ENCODE measurements at regions not wholly inside any gene's neighbourhood (a gene's known extent, or its start where the extent isn't known, plus 50 kb on each side); places are given as distances from the start of the nearest gene placed in this dataset.

DNA sequence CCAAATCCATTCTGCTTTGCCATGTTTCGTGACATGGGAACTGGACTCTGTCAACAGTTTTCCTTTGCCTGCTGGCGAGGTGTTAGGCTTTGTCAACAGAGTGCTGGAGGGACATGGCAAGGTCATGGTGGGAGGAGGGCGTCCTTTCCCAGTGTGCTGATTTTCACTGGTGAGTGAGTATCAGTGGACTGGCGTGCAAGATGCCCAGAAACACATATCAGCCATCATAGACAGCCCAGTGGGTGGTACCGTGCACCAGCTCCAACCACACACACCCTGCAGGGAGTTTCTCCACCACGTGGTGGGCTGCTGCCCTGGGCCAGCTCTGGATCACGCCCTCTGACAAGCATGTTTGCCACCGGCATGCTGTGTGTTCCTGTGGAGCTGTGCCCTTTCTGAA, 50.0 kb upstream of the ABL1 start:
- no peak for DNase-seq (ENCODE audit: low read depth)
- no peak for FAIRE-seq
- no peak overlapping the region for H3K4me3 ChIP-seq (ENCODE audit: low read depth, low read length)
- no peaks in the 10 kb centered on the region for H3K27me3 ChIP-seq (ENCODE audit: control insufficient read depth, insufficient read depth, low read length)
- H3K36me3 ChIP-seq (ENCODE audit: control insufficient read depth, insufficient read depth, low read length), result no peaks in the 10 kb centered on the region
- TF ChIP-seq, protein P1, sequence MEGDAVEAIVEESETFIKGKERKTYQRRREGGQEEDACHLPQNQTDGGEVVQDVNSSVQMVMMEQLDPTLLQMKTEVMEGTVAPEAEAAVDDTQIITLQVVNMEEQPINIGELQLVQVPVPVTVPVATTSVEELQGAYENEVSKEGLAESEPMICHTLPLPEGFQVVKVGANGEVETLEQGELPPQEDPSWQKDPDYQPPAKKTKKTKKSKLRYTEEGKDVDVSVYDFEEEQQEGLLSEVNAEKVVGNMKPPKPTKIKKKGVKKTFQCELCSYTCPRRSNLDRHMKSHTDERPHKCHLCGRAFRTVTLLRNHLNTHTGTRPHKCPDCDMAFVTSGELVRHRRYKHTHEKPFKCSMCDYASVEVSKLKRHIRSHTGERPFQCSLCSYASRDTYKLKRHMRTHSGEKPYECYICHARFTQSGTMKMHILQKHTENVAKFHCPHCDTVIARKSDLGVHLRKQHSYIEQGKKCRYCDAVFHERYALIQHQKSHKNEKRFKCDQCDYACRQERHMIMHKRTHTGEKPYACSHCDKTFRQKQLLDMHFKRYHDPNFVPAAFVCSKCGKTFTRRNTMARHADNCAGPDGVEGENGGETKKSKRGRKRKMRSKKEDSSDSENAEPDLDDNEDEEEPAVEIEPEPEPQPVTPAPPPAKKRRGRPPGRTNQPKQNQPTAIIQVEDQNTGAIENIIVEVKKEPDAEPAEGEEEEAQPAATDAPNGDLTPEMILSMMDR (IDR thresholded peaks at IDR 0.05; ENCODE audit: insufficient read depth, low read length, severe bottlenecking), result no peak
